ENCODE measurements at regions not wholly inside any gene's neighbourhood (a gene's known extent, or its start where the extent isn't known, plus 50 kb on each side); places are given as distances from the start of the nearest gene placed in this dataset.

GRCh38 chr16:80355335-80355734 is 185.5 kb upstream of the DYNLRB2 start:
- DNase-seq: no peak

- DNase-seq: no peak
These were observed 190.7 kb upstream of the DYNLRB2 start for GRCh38 chr16:80350061-80350460.

GRCh38 chr16:80347900-80348299 is 192.9 kb upstream of the DYNLRB2 start:
- no peak for DNase-seq

- DNase-seq: no peak
These were observed 193.8 kb upstream of the DYNLRB2 start for GRCh38 chr16:80347002-80347401.

- no peak for DNase-seq
These were observed 194.6 kb upstream of the DYNLRB2 start for GRCh38 chr16:80346111-80346632.

GRCh38 chr16:80345701-80346100 is 195.1 kb upstream of the DYNLRB2 start:
- no peak for DNase-seq

GRCh38 chr16:80344570-80344969 is 196.2 kb upstream of the DYNLRB2 start:
- no peak for DNase-seq

GRCh38 chr16:80341263-80341662 is 199.5 kb upstream of the DYNLRB2 start:
- DNase-seq: no peak

- DNase-seq: no peak
These were observed 203.0 kb upstream of the DYNLRB2 start for GRCh38 chr16:80337786-80338185.

GRCh38 chr16:80330803-80331202 is 210.0 kb upstream of the DYNLRB2 start:
- DNase-seq: no peak

GRCh38 chr16:80330150-80330549 is 210.6 kb upstream of the DYNLRB2 start:
- DNase-seq: no peak

- no peak for DNase-seq
These were observed 213.1 kb upstream of the DYNLRB2 start for GRCh38 chr16:80327740-80328139.

GRCh38 chr16:80324371-80324770 is 216.4 kb upstream of the DYNLRB2 start:
- DNase-seq: no peak

- DNase-seq: no peak
These were observed 217.0 kb upstream of the DYNLRB2 start for GRCh38 chr16:80323808-80324195.

- no peak for DNase-seq
These were observed 217.5 kb upstream of the DYNLRB2 start for GRCh38 chr16:80323187-80323807.

GRCh38 chr16:80319181-80319580 is 221.6 kb upstream of the DYNLRB2 start:
- no peak for DNase-seq

GRCh38 chr16:80318107-80318506 is 222.7 kb upstream of the DYNLRB2 start:
- DNase-seq: no peak

GRCh38 chr16:80317599-80318037 is 223.2 kb upstream of the DYNLRB2 start:
- no peak for DNase-seq

GRCh38 chr16:80317116-80317515 is 223.7 kb upstream of the DYNLRB2 start:
- no peak for DNase-seq

GRCh38 chr16:80314042-80314441 is 226.8 kb upstream of the DYNLRB2 start:
- no peak for DNase-seq

GRCh38 chr16:80309178-80309577 is 231.6 kb upstream of the DYNLRB2 start:
- no peak for DNase-seq

GRCh38 chr16:80305410-80305809 is 235.4 kb upstream of the DYNLRB2 start:
- DNase-seq: no peak

- no peak for DNase-seq
These were observed 237.1 kb upstream of the DYNLRB2 start for GRCh38 chr16:80303691-80304090.

GRCh38 chr16:80300876-80301275 is 239.9 kb upstream of the DYNLRB2 start:
- DNase-seq: no peak

- DNase-seq: no peak
These were observed 240.3 kb upstream of the DYNLRB2 start for GRCh38 chr16:80300456-80300855.
